SK-N-SH (cell line): ENCODE measurements at regions not wholly inside any gene's neighbourhood (a gene's known extent, or its start where the extent isn't known, plus 50 kb on each side); places are given as distances from the start of the nearest gene placed in this dataset.

Experiments
- CTCF ChIA-PET: fragments of 300-600, 350-600 bp; formaldehyde crosslinking; extraction: SDS; loops from one replicate; lab custom pipeline; 2021; lab: Yijun Ruan, JAX
- POLR2A ChIA-PET: fragments of 350-600 bp; sonication (Branson Sonifier 250); formaldehyde crosslinking; extraction: SDS; loops from one replicate; lab custom pipeline; 2020; ENCODE audit warnings: antibody characterized with exemption, inconsistent platforms; lab: Yijun Ruan, JAX
- DNase-seq: peaks from one replicate; pipeline ENCODE4 v3.0.0; 2012
- H2AFZ ChIP-seq: fragments of 200-600 bp; sonication (generic); 2 replicates; pipeline ENCODE4 v1.8.1; 2016; ENCODE audit warnings: antibody characterized with exemption, mild to moderate bottlenecking, low read depth
- H3F3A ChIP-seq: fragments of 200-600 bp; sonication (generic); replicated peaks from 2 replicates; pipeline ENCODE3; 2016; ENCODE audit warnings: antibody characterized with exemption, mild to moderate bottlenecking; ENCODE audit not compliant: insufficient read depth
- H3K27ac ChIP-seq, 2 experiments: fragments of 200-500 bp in 1 of 2; fragments of 200-600 bp in 1 of 2; sonication (Bioruptor generic) in 1 of 2; sonication (generic), shearing (Covaris generic) in 1 of 2; 2 replicates each; pipeline versions ENCODE4 v1.5.1 to v1.6.1; 2014 to 2016; ENCODE audit warnings: low read depth in 2 of 2, inconsistent platforms in 1 of 2, low read length in 1 of 2, mild to moderate bottlenecking in 1 of 2, mixed read lengths in 1 of 2
- H3K27me3 ChIP-seq: fragments of 200-600 bp; sonication (generic), shearing (Covaris generic); 2 replicates; pipeline ENCODE4 v1.6.1; 2016; ENCODE audit warnings: mixed run types; ENCODE audit not compliant: insufficient read depth
- H3K36me3 ChIP-seq, 2 experiments: fragments of 200-500 bp in 1 of 2; fragments of 200-600 bp in 1 of 2; sonication (Bioruptor generic) in 1 of 2; sonication (generic) in 1 of 2; replicated peaks in 1 of 2; 2 replicates each; pipeline versions ENCODE3 to v1.5.1; 2014 to 2016; ENCODE audit warnings: low read length in 1 of 2, mild to moderate bottlenecking in 1 of 2; ENCODE audit not compliant: insufficient read depth in 2 of 2, control insufficient read depth in 1 of 2
- H3K4me1 ChIP-seq, 2 experiments: fragments of 200-500 bp in 1 of 2; fragments of 200-600 bp in 1 of 2; sonication (Bioruptor generic) in 1 of 2; sonication (generic), shearing (Covaris generic) in 1 of 2; 2 replicates each; pipeline versions ENCODE4 v1.5.1 to v1.6.1; 2014 to 2016; ENCODE audit warnings: low read depth in 1 of 2, low read length in 1 of 2, mixed run types in 1 of 2; ENCODE audit not compliant: insufficient read depth in 2 of 2, control insufficient read depth in 1 of 2
- H3K4me2 ChIP-seq: fragments of 200-600 bp; sonication (generic), shearing (Covaris generic); 2 replicates; pipeline ENCODE4 v1.6.1; 2017; ENCODE audit warnings: mixed run types
- H3K4me3 ChIP-seq, 2 experiments: fragments of 200-500 bp in 1 of 2; fragments of 200-600 bp in 1 of 2; sonication (Bioruptor generic) in 1 of 2; sonication (generic), shearing (Covaris generic) in 1 of 2; 2 replicates each; pipeline versions ENCODE4 v1.5.1 to v1.8.1; 2014 to 2016; ENCODE audit warnings: low read depth in 2 of 2, inconsistent platforms in 1 of 2, low read length in 1 of 2, mild to moderate bottlenecking in 1 of 2, mixed read lengths in 1 of 2, moderate library complexity in 1 of 2
- H3K79me2 ChIP-seq: fragments of 200-600 bp; sonication (generic); 2 replicates; pipeline ENCODE4 v1.8.1; 2017; ENCODE audit warnings: mild to moderate bottlenecking; ENCODE audit not compliant: insufficient read depth
- H3K9ac ChIP-seq: fragments of 200-600 bp; sonication (generic); 2 replicates; pipeline ENCODE4 v1.6.1; 2017; ENCODE audit warnings: mixed run types
- H3K9me2 ChIP-seq: fragments of 200-600 bp; sonication (generic); 2 replicates; pipeline ENCODE4 v1.6.1; 2017; ENCODE audit warnings: mixed run types
- H3K9me3 ChIP-seq: fragments of 200-600 bp; sonication (generic); 2 replicates; pipeline ENCODE4 v1.6.1; 2017; ENCODE audit warnings: mixed run types, mild to moderate bottlenecking, moderate library complexity
- H4K20me1 ChIP-seq: fragments of 200-600 bp; sonication (generic); 2 replicates; pipeline ENCODE4 v1.6.1; 2017; ENCODE audit warnings: mild to moderate bottlenecking, mixed run types; ENCODE audit not compliant: insufficient read depth
- ELF1 ChIP-seq: IDR thresholded peaks from 2 replicates; pipeline ENCODE4 v1.4.0; 2012
- EP300 ChIP-seq, 2 experiments: IDR thresholded peaks; 2 replicates each; pipeline versions ENCODE4 v1.4.0 to v1.6.1; 2012; ENCODE audit warnings: borderline replicate concordance in 1 of 2, low read depth in 1 of 2, low read length in 1 of 2
- EZH2phosphoT487 ChIP-seq: fragments of 200-600 bp; sonication (generic); IDR thresholded peaks from 2 replicates; pipeline ENCODE4 v1.6.1; 2017; ENCODE audit warnings: low read depth, mixed run types, mild to moderate bottlenecking, antibody characterized with exemption, moderate library complexity, borderline replicate concordance
- FOSL2 ChIP-seq: IDR thresholded peaks from 2 replicates; pipeline ENCODE4 v1.4.0; 2012; ENCODE audit warnings: low read depth, mild to moderate bottlenecking, moderate library complexity, borderline replicate concordance
- FOXJ3 ChIP-seq: sonication (generic); formaldehyde crosslinking; IDR thresholded peaks from 2 replicates; pipeline ENCODE4 v1.5.1; 2020; ENCODE audit warnings: mild to moderate bottlenecking, missing genetic modification reagents
- GATA2 ChIP-seq: sonication (generic); formaldehyde crosslinking; IDR thresholded peaks from 2 replicates; pipeline ENCODE4 v1.5.0; 2020; ENCODE audit warnings: mild to moderate bottlenecking, missing genetic modification reagents
- IRF3 ChIP-seq: fragments of 150-350 bp; IDR thresholded peaks from 2 replicates; pipeline ENCODE4 v1.6.1; 2016; ENCODE audit warnings: mild to moderate bottlenecking, low read depth, low read length
- JUND ChIP-seq: IDR thresholded peaks from 2 replicates; pipeline ENCODE4 v1.4.0; 2012
- MEF2A ChIP-seq: IDR thresholded peaks from 2 replicates; pipeline ENCODE4 v1.4.0; 2012; ENCODE audit warnings: low read depth, borderline replicate concordance
- RAD21 ChIP-seq: IDR thresholded peaks from 2 replicates; pipeline ENCODE4 v1.6.1; 2012; ENCODE audit warnings: mild to moderate bottlenecking, low read length
- RCOR1 ChIP-seq: fragments of 150-350 bp; IDR thresholded peaks from 2 replicates; pipeline ENCODE4 v1.6.1; 2017; ENCODE audit warnings: antibody characterized with exemption, low read length
- REST ChIP-seq: IDR thresholded peaks from 2 replicates; pipeline ENCODE4 v1.6.1; 2012; ENCODE audit warnings: mild to moderate bottlenecking, low read depth, low read length, moderate library complexity
- RFX5 ChIP-seq: IDR thresholded peaks from 2 replicates; pipeline ENCODE4 v1.6.1; 2012; ENCODE audit warnings: mild to moderate bottlenecking, improper control_type of control experiment, low read length
- SMC3 ChIP-seq: IDR thresholded peaks from 2 replicates; pipeline ENCODE4 v1.6.1; 2012; ENCODE audit warnings: low read depth, low read length, improper control_type of control experiment
- TAF1 ChIP-seq: IDR thresholded peaks from 2 replicates; pipeline ENCODE4 v1.6.1; 2012; ENCODE audit warnings: low read depth, mild to moderate bottlenecking, low read length, moderate library complexity, borderline replicate concordance
- TEAD4 ChIP-seq: IDR thresholded peaks from 2 replicates; pipeline ENCODE4 v1.4.0; 2012; ENCODE audit warnings: mild to moderate bottlenecking, borderline replicate concordance; ENCODE audit not compliant: insufficient read depth
- USF1 ChIP-seq: IDR thresholded peaks from 2 replicates; pipeline ENCODE4 v1.4.0; 2012; ENCODE audit warnings: low read depth, borderline replicate concordance
- USF2 ChIP-seq: fragments of 150-350 bp; IDR thresholded peaks from 2 replicates; pipeline ENCODE4 v1.6.1; 2017; ENCODE audit warnings: antibody characterized with exemption, low read length, low read depth, borderline replicate concordance
- YY1 ChIP-seq: IDR thresholded peaks from 2 replicates; pipeline ENCODE4 v1.4.0; 2012; ENCODE audit warnings: low read depth, mild to moderate bottlenecking
- ZBTB33 ChIP-seq: IDR thresholded peaks from 2 replicates; pipeline ENCODE4 v1.4.0; 2012; ENCODE audit warnings: low read depth, borderline replicate concordance
- WGBS: methylation state at CpG from one replicate; pipeline ENCODE4 v1.1.6; 2017; ENCODE audit warnings: low lambda C conversion rate; 5-methylcytosine and 5-hydroxymethylcytosine counted together

- H3K36me3 ChIP-seq: no peaks in the 10 kb centered on the region
- no peak overlapping the region for H2AFZ ChIP-seq
- no peaks in the 10 kb centered on the region for H3K9me3 ChIP-seq
- ChIA-PET POLR2A (no interaction called here), CTCF (no interaction called here)
- peaks cover 18% of the 10 kb centered on the region; the same call in 1 of the 2 replicates for H3K27me3 ChIP-seq
- no peaks in the 10 kb centered on the region for H4K20me1 ChIP-seq
- no peaks in the 10 kb centered on the region; a peak in 1 of 4 replicates for H3K4me1 ChIP-seq
- H3K79me2 ChIP-seq: no peaks in the 10 kb centered on the region
- no peak overlapping the region for H3K27ac ChIP-seq
- DNase-seq: no peak
- no peak overlapping the region for H3K9ac ChIP-seq
- no peak overlapping the region for H3K4me3 ChIP-seq
- 0% methylated on average over 1 of the region's 1 CpG for WGBS
- TF ChIP-seq RAD21 (no peak), RCOR1 (no peak), TAF1 (no peak)
- peaks cover 15% of the 10 kb centered on the region for H3F3A ChIP-seq
- H3K9me2 ChIP-seq: no peaks in the 10 kb centered on the region
- no peak overlapping the region for H3K4me2 ChIP-seq
Measured at GRCh38 chr10:44765299-44765698, 145.8 kb upstream of the TMEM72 start.

GRCh38 chr10:44766631-44767030, 144.5 kb upstream of the TMEM72 start:
- TF ChIP-seq USF1 (no peak), FOSL2 (no peak), EZH2phosphoT487 (no peak), RCOR1 (no peak), YY1 (no peak), JUND (no peak), IRF3 (no peak), TAF1 (no peak), SMC3 (no peak), ELF1 (no peak), USF2 (no peak), GATA2 (CRISPR knock-in tag) (no peak), EP300 (IDR thresholded peaks at IDR 0.05; ENCODE audit: borderline replicate concordance in 1 of 2, low read depth in 1 of 2, low read length in 1 of 2) (no peak), RFX5 (no peak), FOXJ3 (CRISPR knock-in tag) (no peak), REST (no peak), ZBTB33 (no peak), MEF2A (no peak), TEAD4 (no peak)
- Histone ChIP-seq H3K9ac (no peak overlapping the region), H3K79me2 (no peaks in the 10 kb centered on the region), H3K9me3 (no peaks in the 10 kb centered on the region), H3K4me1 (no peaks in the 10 kb centered on the region; a peak in 1 of 4 replicates), H3K27ac (no peak overlapping the region), H4K20me1 (no peaks in the 10 kb centered on the region), H3K36me3 (no peaks in the 10 kb centered on the region), H3K4me2 (no peak overlapping the region), H3K4me3 (no peak overlapping the region), H3K27me3 (peaks cover 22% of the 10 kb centered on the region; the same call in 1 of the 2 replicates), H3F3A (peaks cover 3% of the 10 kb centered on the region), H2AFZ (no peak overlapping the region), H3K9me2 (no peaks in the 10 kb centered on the region)
- ChIA-PET POLR2A (no interaction called here), CTCF (no interaction called here)
- no peak for DNase-seq
- WGBS: 57% methylated on average over 5 of the region's 5 CpGs
